ENCODE measurements at regions not wholly inside any gene's neighbourhood (a gene's known extent, or its start where the extent isn't known, plus 50 kb on each side); places are given as distances from the start of the nearest gene placed in this dataset.
"Not testable (repeated sequence)": the region's sequence is repeated elsewhere in the genome, so short reads cannot be mapped to it uniquely, and the experiment has no call there.

DNA sequence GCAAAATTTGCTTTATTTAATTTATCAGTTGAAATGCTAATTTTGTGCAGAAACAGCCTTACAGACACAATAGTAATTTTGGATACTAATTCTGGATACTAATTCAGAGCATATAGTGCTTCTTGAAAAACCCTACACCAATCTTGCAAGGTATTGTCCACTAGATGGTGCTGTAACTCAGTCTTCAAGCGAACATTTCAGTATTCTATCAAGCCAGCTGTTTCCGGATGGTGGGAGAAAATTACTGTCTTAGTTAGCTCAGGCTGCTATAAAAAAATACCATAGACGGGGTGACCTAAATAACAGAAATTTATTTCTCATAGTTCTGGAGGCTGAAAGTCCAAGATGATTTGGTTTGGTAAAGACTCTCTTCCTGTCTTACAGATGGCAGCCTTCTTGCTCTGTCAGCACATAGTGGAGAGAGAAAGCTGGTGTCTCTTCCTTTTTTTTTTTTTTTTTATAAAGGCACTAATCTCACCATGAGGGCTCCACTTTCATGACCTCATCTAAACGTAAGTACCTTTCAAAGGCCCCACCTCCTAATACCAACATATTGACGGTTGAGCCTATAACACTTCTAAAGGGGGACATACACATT lies 1306.5 kb upstream of the CDH9 start:
- DNase-seq: peak; percentile 42 to 50

DNA sequence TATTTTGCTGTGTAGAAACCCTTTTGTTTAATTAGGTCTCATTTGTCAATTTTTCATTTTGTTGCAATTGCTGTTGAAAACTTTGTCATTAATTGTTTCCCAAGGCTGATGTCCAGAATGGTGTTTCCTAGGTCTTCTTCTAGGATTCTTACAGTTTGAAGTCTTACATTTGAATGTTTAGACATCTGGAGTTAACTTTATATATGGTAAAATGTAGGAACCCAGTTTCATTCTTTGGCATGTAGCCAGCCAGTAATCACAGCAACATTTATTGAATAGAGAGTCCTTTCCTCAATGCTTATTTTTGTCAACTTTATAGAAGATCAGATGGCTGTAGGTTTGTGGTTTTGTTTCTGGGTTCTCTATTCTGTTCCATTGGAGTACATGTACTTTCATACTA lies 1290.8 kb upstream of the CDH9 start:
- no peak for DNase-seq

DNA sequence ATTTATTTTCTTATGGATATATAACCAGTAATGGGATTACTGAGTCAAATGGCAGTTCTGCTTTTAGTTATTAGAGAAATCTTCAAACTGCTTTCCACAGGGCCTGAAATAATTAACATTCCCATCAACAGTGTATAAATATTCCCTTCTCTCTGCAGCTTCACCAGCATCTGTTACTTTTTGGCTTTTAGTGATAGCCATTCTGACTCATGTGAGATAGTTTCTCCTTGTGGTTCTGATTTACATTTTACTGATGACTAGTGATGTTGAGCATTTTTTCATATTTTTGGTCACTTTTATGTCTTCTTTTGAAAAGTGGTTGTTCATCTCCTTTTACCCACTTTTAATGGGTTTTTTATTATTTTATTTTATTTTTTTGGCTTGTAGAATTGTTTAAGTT lies 1290.3 kb upstream of the CDH9 start:
- DNase-seq: no peak

DNA sequence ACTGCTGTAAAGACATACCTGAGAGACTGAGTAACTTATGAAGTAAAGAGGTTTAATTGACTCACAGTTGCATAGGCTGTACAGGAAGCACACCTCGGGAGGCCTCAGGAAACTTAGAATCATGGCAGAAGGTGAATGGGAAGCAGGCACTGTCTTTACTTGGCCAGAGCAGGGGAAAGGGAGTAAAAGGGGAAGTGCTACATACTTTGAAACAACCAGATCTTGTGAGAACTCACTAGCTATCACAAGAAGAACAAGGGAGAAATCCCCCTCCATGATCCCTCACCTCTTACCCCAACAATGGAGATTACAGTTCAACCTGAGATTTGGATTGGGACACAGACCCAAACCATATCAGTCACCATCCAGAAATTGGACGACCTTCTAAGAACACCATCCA lies 1285.8 kb upstream of the CDH9 start:
- DNase-seq: no peak

DNA sequence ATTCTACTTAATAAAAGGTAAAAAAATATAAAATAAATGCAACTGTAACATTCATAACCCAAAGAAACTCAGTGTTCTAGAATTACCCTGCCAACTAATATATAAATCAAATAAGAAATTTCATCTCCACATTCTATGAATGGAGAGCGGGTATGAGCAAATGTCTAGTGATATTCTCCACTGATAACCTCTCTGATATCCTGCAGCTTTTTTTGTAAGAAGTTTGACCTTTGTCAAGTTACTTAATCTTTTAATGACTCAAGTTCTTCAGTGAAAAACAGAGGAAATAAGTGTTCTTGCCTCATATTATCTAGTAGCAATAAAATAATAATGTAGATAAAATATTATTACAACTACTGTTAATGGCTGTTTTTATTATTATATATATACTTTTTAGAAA lies 1275.6 kb upstream of the CDH9 start:
- no peak for DNase-seq

DNA sequence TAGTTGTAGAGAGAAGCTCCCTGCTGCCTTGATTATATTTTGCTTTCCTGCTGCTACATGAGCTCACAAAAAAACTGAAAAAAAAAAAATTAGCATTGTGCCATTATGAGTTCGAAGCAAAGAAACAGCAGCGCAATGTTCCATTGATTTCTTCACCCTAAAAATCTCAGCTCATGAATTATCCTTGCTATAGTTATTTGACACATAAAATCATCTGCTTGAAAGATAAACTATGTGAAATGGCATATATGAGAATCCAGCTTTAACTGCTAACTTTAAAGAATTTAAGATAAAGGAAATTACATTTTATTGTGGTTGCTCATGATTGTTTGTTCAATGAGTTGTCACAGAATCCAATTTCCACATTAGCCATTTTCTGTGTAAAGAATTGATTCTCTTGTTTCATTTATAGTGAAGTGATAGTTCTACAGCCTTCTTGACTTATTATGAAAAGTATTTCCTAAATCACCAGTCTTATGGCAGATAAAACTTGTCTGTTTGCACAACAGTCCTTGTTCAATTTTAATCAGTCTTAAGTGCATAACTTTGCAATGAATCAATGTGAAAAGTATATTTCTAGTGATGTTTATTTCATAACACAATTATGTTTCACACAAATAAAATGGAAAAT lies 1275.0 kb upstream of the CDH9 start:
- DNase-seq: no peak

DNA sequence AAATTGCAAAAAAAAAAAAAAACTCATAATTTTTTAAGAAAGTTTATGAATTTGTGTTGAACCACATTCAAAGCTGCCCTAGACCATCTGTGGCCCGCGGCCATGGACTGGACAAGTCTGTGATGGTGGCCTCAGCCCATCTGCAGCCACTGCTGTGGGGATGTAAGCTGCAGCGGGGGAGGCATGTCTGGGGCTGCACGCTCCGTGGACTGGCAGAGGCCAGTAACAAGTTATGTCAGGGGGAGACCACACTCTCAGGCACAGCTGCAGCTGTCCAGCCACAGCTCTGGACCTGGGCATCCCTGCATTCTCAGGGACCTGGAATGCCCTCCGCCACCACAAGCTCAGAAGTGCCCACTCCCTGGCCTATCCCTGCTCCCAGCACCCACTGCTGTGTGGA lies 1272.3 kb upstream of the CDH9 start:
- DNase-seq: no peak

DNA sequence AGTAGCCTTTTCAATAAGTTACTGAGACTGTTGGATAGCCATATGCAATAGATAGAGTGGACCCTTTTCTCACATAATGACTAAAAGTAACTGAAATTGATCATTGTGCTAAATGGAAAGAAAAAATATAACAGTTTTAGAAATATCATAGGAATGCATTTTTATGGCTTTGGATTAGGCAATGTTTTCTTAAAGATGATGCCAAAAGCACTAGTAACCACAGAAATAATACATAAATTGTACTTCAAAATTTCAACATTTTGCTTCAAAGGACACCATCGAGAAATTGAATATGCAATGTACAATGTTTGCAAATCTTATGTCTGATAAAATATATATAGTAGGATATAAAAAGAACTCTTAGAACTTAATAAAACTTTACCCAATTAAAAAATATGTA lies 1267.5 kb upstream of the CDH9 start:
- DNase-seq: no peak

DNA sequence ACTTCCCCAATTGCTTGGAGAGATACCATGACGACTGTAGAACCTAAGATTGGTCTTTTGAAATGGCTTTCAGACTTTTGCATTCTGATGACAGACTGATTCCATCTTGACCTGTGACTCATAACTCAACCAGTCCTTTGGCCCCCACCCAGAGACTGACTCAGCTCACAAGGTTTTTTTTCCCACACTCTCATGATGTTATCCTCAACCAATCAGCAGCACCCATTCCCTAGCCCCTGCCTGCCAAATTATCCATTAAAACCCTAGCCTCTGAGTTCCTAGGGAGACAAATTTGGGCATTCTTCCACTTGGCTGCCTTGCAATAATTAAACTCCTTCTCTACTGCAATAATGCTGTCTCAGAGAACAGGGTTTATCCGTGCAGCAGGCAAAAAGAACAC lies 1263.3 kb upstream of the CDH9 start:
- no peak for DNase-seq

DNA sequence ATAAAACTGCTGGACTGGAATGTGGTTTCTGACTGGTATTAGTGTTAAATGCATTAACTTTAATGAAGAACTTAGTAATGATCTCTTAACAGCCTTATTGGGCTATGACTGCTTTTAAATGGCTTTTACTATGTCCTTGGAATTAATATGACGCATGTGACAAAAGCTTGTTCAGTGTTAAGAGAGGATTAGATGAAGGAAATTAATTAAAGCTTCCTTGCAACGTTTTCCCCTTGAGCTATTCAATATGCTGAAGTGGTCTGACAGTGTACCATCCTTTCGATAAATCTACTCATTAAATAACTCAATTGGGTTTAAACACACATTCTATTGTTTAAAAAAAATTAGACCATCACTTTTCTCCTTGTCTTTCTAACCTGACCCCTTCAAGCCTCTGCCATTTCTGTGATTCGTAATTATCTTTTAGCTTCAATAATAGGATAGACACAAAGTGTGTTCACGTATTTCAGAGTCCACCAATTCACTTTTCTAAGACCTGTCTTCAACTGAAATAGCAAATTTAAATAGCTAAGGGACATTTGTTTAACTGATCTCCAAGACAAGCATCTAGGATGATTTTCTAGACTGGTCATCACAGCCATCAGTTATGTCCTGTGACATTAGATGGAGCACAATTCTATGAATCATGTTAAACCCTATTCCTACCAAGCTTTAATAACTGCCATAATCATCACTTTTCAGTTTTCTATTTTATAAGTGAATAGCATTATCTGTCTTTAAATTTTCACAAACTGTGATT lies 1258.0 kb upstream of the CDH9 start:
- no peak for DNase-seq

DNA sequence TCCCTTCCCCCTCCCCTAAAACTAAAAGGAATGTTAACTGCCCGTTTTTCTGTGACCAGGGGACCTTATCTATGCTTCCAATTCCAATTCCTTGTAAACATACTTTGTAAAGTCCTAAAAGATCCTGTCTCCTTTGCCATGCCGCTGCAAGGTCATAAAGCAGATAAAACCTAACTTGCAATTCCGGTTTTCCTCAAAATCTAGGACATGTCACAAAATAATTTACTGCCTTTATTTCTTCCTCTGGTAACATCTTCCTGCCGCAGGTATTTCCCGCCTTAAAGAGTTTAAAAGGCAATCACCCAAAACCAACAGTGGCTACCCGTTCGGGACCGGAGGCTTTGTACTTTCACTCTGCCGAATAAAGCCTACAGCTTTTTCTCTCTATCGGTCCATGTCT lies 1248.6 kb upstream of the CDH9 start:
- not testable (repeated sequence) for DNase-seq

DNA sequence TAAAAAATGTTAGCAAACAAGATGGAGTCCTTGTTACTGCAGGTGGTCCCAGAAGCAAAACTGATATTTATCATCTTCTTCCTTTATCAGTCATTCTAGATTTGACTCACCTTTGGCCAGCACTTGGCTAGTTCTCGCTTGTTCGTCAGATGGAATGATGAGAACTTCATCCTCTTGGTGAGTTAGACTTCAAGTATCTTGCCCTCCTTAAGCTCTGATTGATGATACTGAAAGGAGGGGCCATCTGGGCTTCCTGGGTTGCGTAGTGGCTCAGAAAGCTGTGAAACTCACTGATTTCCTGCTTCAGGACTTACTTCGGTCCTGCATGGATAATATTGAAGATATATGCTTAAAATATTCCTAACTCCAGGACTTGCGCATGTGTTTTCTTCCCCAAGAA lies 1248.2 kb upstream of the CDH9 start:
- no peak for DNase-seq

DNA sequence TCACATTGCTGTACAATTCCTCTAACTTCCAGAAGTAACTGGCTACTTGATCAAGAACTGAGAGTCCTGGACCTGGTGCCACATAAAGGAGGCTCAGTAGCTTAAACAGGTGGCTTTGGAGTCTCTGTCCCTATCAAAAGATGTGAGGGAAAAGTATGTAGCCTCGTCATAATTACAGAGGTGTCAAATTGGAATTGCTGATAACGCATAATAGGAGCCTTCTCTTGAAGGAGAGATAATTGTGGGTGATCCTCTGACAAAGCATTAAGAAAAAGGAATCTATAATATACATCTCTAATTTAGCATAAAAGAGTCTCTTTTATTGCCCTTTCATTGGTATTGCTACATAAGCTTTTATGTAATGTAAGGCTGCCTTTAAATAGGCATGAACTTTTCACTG lies 1246.4 kb upstream of the CDH9 start:
- DNase-seq: no peak

DNA sequence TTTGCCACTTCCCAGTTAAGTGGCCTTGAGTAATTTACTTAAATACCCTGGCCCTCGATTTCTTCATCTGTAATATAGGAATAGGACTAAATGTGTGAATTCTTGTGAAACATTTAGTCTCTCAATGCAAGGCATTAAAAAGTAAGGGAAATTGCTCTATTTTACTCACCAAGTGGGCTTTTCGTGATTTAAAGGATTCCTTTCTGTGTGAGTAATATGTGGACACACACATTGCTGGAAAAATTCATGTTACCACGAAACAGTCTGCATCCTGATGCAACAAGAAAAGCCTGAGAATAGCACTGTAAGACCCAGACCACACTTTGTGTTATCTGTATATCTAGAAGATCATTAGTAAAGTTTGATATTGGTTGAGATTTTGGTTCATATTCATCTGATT lies 1243.0 kb upstream of the CDH9 start:
- DNase-seq: no peak

DNA sequence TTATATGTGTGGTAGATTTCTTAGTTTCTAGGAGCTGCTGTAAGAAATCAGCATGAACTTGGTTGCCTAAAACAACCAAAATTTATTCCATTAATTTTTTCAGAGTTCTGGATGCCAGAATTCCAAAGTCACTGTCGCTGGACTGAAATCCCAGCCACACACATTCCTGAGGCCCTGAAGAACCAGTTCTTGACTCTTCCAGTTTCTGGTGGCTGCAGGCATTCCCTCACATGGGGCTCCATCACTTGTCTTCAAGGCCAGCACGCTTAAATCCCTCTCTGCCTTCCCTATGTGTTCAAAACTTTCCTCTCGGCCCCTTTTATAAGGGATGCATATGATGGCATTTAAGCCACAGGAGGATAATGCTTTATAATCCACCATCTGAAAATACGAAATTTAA lies 1237.5 kb upstream of the CDH9 start:
- DNase-seq: no peak

DNA sequence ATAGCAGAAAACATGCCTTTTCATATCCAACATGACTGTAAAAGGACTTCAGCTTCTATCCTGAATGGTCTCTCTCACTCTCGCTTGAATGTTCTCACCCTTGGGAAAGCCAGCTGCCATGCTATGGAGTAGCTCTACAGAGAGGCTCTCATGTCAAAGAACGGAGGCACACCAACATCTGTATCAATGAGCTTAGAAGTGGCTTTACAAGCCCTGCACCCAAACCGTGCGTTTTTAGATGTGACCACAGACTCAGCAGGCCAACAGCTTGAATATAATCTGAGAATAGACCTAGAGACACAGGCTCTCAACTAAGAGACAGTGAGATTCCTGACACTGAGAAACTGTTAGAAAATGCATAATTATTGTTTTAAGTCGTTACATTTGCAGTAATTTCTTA lies 1231.6 kb upstream of the CDH9 start:
- no peak for DNase-seq

DNA sequence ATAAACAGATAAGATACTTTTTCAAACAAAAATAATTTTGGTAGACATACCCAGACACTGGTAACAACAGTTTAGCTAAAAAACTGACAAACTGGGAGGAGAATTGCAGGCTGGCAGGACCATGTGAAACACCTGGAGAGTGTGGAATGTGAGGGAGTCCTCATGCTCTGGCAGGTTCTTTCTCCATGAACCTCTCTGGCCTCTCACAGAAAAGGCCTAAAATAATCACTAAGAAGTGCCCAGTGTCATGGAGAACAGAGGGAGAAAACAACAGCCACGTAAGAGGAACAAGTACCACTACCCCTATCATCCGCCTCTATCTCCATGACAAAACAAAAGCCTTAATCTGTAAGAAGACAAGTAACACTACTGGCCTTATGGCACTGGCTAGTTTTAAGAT lies 1227.5 kb upstream of the CDH9 start:
- DNase-seq: no peak

DNA sequence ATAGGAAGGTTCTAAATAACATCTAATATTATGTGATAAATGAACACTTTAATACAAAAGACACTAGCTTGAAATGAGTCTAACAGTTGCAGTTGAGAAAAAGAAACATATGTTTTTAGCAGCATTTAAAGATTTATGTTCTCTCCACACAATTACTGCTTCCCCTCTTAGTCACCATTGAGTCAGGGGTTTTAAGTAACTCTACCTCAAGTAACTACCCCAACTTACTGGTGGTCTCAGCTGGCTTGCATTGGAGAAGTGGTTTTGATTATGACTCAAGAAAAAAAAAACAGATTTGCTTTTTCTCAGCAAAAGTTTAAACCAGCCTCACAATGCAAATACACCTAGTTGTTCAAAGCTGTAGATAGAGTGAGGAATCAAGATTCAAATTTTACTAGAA lies 1216.5 kb upstream of the CDH9 start:
- no peak for DNase-seq

DNA sequence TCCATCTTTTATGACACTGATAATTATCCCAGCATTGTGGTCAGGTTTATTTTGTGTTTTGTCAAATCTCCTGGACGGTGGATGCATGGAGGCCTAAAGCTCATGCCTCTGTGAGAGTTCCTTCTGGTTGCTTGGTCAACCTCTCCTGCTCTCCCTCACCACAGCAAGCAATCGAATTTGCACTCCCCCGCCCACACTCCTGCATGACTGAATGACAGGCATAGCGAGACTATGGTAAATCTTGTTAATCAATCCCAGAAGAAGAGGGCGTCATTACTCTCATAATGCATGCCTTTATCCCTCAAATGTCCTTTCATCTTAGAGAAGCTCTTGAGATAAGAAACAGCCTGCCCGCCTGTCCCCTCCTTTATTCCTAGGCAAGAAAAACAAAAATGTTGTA lies 1215.0 kb upstream of the CDH9 start:
- DNase-seq: no peak

DNA sequence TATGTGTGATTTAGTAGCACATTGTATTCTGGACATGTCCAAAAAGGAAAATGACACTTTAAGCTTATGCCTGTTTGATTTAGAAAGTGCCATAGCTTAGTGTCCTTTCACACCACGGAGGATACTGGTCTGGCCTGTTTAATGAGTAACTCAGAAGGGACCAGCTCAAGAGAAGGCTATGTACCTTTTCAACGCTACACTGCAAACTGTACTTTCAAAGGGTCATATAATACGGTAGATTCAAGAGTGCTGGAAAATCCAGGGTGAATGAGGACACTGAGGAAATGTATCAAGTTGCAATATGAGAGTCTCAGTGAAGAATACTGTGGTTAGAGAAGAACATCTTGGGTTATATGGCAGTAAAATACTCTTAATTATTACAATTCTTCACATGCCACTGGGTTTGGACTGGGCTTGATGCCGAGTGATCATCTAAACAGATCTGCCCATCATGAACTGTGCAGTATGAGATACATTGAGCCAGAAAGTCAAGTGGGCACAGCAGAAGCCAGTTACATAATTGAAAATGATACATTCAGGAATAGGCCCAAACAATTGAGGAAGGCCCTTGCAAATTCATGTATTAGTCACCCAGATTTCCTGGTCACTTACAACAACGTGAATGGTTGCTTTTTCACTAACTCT lies 1211.5 kb upstream of the CDH9 start:
- DNase-seq: no peak

DNA sequence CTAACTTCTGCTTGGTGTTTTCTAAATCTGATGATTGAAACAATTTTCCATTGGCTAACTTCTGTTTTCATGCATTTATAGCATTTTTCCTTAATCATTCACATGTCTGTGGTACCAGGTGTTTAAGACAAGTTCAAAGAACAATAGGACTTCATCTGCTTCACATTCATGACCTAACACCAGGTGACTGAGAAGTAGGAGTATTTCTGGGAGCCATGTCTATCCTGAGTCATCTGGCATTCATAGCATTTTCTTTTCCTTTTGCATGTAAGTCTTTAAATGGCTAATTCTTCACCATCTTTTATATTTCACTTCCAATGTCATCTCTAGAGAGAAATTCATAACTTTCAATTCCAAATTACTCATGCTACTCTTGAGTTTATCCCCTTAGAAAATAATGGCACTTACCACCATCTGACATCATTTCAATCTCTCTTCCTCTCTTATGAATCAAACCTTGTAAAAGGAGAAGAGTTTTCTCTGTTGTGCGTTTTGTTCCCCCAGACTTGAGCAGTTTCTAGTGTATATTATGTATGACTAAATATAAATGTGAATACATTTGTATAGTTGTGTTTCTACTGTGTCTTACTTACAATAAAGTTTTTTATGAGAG lies 1196.1 kb upstream of the CDH9 start:
- DNase-seq: no peak

DNA sequence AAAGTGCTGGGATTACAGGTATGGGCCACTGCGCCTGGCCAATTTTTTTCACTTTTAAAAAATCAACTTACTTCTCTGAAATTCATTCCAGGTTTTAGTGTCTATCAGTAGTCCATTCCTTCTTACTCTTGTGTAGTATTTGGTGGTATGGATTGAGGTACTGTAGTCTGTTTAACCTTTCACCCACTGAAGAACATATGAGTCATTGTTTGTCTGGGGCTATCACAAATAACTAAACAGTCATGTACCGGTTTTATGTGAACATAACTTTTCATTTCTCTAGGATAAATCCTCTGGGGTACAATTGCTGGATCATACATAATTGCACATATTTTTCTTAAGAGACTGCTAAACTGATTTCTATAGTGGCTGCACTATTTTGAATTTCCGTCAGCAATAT lies 1188.0 kb upstream of the CDH9 start:
- DNase-seq: no peak

DNA sequence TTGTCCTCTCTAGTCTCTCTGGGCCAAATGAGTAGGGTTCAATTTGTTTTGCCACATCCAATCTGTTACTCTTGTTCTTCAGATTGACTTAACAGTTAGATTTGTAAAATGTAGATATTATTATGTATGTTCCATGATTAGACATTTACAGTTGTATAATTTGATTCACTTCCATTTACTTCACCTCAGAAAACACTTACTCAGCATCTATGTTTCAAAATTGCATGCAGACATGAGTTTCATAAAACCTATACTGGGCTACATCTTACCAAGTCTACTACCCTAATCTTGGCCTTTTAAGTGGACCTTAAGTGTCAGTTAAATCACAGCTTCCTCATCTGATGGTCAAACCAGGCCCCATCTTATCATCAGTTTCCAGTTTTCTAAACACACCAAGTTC lies 1181.2 kb upstream of the CDH9 start:
- DNase-seq: no peak

DNA sequence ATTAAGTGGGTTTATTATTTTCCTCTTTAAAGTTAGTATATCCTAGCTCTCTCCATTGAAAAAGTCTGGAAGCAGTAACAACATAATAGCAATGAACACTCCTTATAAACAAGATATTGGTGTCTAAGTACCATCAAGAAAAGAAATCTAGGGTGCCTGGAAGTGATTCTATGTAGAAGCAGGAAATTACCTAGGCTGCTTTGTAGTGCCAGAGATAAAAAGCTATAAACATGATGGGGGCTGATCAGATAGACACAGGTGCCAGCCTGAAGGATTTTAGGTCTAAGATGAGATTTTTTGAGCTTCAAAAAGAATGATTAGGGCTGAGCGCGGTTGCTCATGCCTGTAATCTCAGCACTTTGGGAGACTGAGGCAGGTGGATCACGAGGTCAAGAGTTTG lies 1179.3 kb upstream of the CDH9 start:
- no peak for DNase-seq
